Esophagus squamous epithelium (tissue), 4 donors: ENCODE measurements at regions not wholly inside any gene's neighbourhood (a gene's known extent, or its start where the extent isn't known, plus 50 kb on each side); places are given as distances from the start of the nearest gene placed in this dataset.

Source experiments
- CTCF ChIP-seq, 6 experiments: fragments of 450-650 bp in 4 of 6; fragments of 200-600 bp in 2 of 6; sonication (generic) in 2 of 6; IDR thresholded peaks; one replicate each; pipeline ENCODE4 v1.5.1; 2016 to 2019; ENCODE audit warnings: antibody characterized with exemption in 6 of 6, mild to moderate bottlenecking in 4 of 6, moderate library complexity in 4 of 6
- POLR2A ChIP-seq, 4 donors: fragments of 450-650 bp; IDR thresholded peaks; one replicate each; pipeline ENCODE4 v1.6.1; 2017; ENCODE audit warnings: antibody characterized with exemption in 4 of 4, mild to moderate bottlenecking in 4 of 4, moderate library complexity in 3 of 4

DNA sequence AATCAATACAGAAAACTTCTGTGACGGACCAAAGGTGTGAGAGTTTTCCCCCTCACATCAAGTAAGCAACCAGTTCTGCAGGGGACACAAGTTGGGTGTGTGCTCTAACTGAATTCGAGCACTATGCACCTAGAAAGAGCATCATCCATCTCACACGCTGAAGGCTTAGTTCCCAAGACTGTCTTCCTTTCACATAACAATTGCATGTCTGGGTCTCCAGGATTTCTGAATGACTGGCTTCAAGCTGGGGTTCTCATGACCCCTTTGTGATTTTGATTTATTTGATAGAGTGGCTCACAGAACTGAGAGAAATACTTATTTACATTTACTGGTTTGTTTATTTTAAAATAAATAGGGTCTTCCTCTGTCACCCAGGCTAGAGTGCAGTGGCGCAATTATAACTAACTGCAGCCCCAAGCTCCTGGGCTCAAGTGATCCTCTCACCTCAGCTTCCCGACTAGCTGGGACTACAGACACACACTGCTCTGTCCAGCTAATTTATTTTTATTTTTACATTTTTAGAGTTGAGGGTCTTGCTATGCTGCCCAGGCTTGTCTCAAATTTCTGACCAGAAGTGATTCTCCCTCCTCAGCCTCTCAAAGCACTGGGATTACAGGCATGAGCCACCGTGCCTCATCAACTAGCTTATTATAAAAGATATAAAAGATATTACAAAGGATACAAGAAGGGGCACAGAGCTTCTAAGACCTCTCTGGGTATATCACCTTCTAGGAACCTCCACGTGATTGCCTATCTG is 316.7 kb upstream of the CDH12 start:
- no peak for TF ChIP-seq CTCF (IDR thresholded peaks at IDR 0.05)
- TF ChIP-seq POLR2A (IDR thresholded peaks at IDR 0.05) = no peak
